Liver (tissue), 3 donors: ENCODE measurements at regions not wholly inside any gene's neighbourhood (a gene's known extent, or its start where the extent isn't known, plus 50 kb on each side); places are given as distances from the start of the nearest gene placed in this dataset.

Experiments used
- JUND ChIP-seq, 2 donors: IDR thresholded peaks; 2 replicates each; pipeline ENCODE4 v1.6.1; 2016; ENCODE audit warnings: antibody characterized with exemption in 2 of 2
- TF ChIP-seq, protein P1 (sequence below): fragments of 150-350 bp; IDR thresholded peaks from 2 replicates; pipeline ENCODE4 v1.5.1; 2017; ENCODE audit warnings: improper control_type of control experiment, low read depth, low read length; ENCODE audit not compliant: missing input control
- TF ChIP-seq, protein P2 (sequence below): IDR thresholded peaks from 2 replicates; pipeline ENCODE4 v1.6.1; 2016; ENCODE audit warnings: antibody characterized with exemption
- donor health status: healthy.
- donor health status: healthy.

- TF ChIP-seq JUND (IDR thresholded peaks at IDR 0.05), result no peak
- TF ChIP-seq, protein P1, sequence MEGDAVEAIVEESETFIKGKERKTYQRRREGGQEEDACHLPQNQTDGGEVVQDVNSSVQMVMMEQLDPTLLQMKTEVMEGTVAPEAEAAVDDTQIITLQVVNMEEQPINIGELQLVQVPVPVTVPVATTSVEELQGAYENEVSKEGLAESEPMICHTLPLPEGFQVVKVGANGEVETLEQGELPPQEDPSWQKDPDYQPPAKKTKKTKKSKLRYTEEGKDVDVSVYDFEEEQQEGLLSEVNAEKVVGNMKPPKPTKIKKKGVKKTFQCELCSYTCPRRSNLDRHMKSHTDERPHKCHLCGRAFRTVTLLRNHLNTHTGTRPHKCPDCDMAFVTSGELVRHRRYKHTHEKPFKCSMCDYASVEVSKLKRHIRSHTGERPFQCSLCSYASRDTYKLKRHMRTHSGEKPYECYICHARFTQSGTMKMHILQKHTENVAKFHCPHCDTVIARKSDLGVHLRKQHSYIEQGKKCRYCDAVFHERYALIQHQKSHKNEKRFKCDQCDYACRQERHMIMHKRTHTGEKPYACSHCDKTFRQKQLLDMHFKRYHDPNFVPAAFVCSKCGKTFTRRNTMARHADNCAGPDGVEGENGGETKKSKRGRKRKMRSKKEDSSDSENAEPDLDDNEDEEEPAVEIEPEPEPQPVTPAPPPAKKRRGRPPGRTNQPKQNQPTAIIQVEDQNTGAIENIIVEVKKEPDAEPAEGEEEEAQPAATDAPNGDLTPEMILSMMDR, result no peak
- TF ChIP-seq, protein P2, sequence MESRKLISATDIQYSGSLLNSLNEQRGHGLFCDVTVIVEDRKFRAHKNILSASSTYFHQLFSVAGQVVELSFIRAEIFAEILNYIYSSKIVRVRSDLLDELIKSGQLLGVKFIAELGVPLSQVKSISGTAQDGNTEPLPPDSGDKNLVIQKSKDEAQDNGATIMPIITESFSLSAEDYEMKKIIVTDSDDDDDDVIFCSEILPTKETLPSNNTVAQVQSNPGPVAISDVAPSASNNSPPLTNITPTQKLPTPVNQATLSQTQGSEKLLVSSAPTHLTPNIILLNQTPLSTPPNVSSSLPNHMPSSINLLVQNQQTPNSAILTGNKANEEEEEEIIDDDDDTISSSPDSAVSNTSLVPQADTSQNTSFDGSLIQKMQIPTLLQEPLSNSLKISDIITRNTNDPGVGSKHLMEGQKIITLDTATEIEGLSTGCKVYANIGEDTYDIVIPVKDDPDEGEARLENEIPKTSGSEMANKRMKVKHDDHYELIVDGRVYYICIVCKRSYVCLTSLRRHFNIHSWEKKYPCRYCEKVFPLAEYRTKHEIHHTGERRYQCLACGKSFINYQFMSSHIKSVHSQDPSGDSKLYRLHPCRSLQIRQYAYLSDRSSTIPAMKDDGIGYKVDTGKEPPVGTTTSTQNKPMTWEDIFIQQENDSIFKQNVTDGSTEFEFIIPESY, result no peak
Measured at GRCh38 chr9:73470766-73471165, 319.1 kb downstream of the ANXA1 start.
